Endothelial cell of umbilical vein (primary cell): ENCODE measurements at regions not wholly inside any gene's neighbourhood (a gene's known extent, or its start where the extent isn't known, plus 50 kb on each side); places are given as distances from the start of the nearest gene placed in this dataset.

Source experiments
- BruUV-seq: library from RNA; stranded (reverse); fragments of 400-500 nt; replicated peaks from 2 replicates; lab custom pipeline; 2021; lab: Mats Ljungman, UMichigan
- CTCF ChIA-PET: fragments of 300-600, 350-600 bp; sonication (Branson Sonifier 250); formaldehyde crosslinking; loops from one replicate; lab custom pipeline; 2021; ENCODE audit warnings: antibody characterized with exemption, inconsistent platforms; lab: Charles Lee
- POLR2A ChIA-PET: fragments of 300-600, 350-600 bp; sonication (Branson Sonifier 250); formaldehyde crosslinking; loops from one replicate; lab custom pipeline; 2021; ENCODE audit warnings: antibody characterized with exemption, inconsistent platforms; lab: Charles Lee
- DNase-seq: peaks from one replicate; pipeline ENCODE4 v3.0.0-alpha.2; 2011; ENCODE audit warnings: low read depth, low spot score
- FAIRE-seq: peaks from 2 replicates; lab custom pipeline; 2011; peaks lifted over from hg19 to GRCh38; lab: Jason Lieb, UNC
- H2AFZ ChIP-seq: 2 replicates; pipeline ENCODE4 v1.6.0; 2012; ENCODE audit warnings: low read depth, low read length, control low read depth, inconsistent platforms
- H3K27ac ChIP-seq: 2 replicates; pipeline ENCODE4 v1.5.1; 2011; ENCODE audit warnings: low read depth, mild to moderate bottlenecking, control low read depth, low read length, moderate library complexity; ENCODE audit not compliant: insufficient read depth
- H3K27me3 ChIP-seq, 2 experiments: 2 replicates each; pipeline versions ENCODE4 v1.6.0 to v1.6.1; 2011; ENCODE audit warnings: low read length in 2 of 2, mixed read lengths in 1 of 2; ENCODE audit not compliant: control insufficient read depth in 2 of 2, insufficient read depth in 2 of 2
- H3K36me3 ChIP-seq, 2 experiments: 2 replicates in 1 of 2; 3 replicates in 1 of 2; pipeline ENCODE4 v1.5.1; 2011; ENCODE audit warnings: low read length in 2 of 2, mild to moderate bottlenecking in 1 of 2, moderate library complexity in 1 of 2; ENCODE audit not compliant: control insufficient read depth in 2 of 2, insufficient read depth in 2 of 2; ENCODE audit errors: extremely low read depth in 1 of 2
- H3K4me1 ChIP-seq: 3 replicates; pipeline ENCODE4 v1.5.1; 2011; ENCODE audit warnings: mild to moderate bottlenecking, low read length; ENCODE audit not compliant: control insufficient read depth, insufficient read depth; ENCODE audit errors: extremely low read depth
- H3K4me2 ChIP-seq: 2 replicates; pipeline ENCODE4 v1.6.1; 2011; ENCODE audit warnings: low read length, control low read depth, mixed read lengths; ENCODE audit not compliant: insufficient read depth
- H3K4me3 ChIP-seq, 3 experiments: fragments of 200-600 bp in 1 of 3; sonication (generic), shearing (Covaris generic) in 1 of 3; replicated peaks in 1 of 3; 2 replicates each; pipeline ENCODE4 v1.5.1; 2011 to 2016; ENCODE audit warnings: control low read depth in 3 of 3, low read length in 3 of 3, mild to moderate bottlenecking in 2 of 3, inconsistent platforms in 1 of 3, low read depth in 1 of 3, moderate library complexity in 1 of 3; ENCODE audit not compliant: insufficient read depth in 1 of 3
- H3K79me2 ChIP-seq: 2 replicates; pipeline ENCODE4 v1.6.0; 2012; ENCODE audit warnings: low read length, inconsistent platforms; ENCODE audit not compliant: control insufficient read depth, insufficient read depth
- H3K9ac ChIP-seq: replicated peaks from 2 replicates; pipeline ENCODE3; 2011; ENCODE audit warnings: low read length, control low read depth; ENCODE audit not compliant: insufficient read depth; ENCODE audit errors: extremely low read depth
- H3K9me1 ChIP-seq: replicated peaks from 3 replicates; pipeline ENCODE4 v1.6.0; 2011; ENCODE audit warnings: mild to moderate bottlenecking, low read length; ENCODE audit not compliant: control insufficient read depth, insufficient read depth; ENCODE audit errors: extremely low read depth
- H3K9me3 ChIP-seq: replicated peaks from 2 replicates; pipeline ENCODE4 v1.5.1; 2012; ENCODE audit warnings: low read length, inconsistent platforms; ENCODE audit not compliant: control insufficient read depth, insufficient read depth
- H4K20me1 ChIP-seq: replicated peaks from 2 replicates; pipeline ENCODE3; 2011; ENCODE audit warnings: mild to moderate bottlenecking, low read length; ENCODE audit not compliant: control insufficient read depth, insufficient read depth; ENCODE audit errors: extremely low read depth
- CTCF ChIP-seq, 2 donors: IDR thresholded peaks; 1 replicate in 1 of 2; 2 replicates in 1 of 2; pipeline ENCODE4 v1.5.1; 2011; ENCODE audit warnings: low read length in 2 of 2, mild to moderate bottlenecking in 2 of 2, moderate library complexity in 2 of 2, control low read depth in 1 of 2, inconsistent platforms in 1 of 2, low read depth in 1 of 2; ENCODE audit not compliant: insufficient read depth in 1 of 2; ENCODE audit errors: extremely low read depth in 1 of 2
- EZH2 ChIP-seq: IDR thresholded peaks from 2 replicates; pipeline ENCODE4 v1.6.1; 2012; ENCODE audit warnings: borderline replicate concordance, low read depth, mild to moderate bottlenecking, moderate library complexity, low read length, inconsistent platforms; ENCODE audit not compliant: severe bottlenecking
- FOS ChIP-seq: IDR thresholded peaks from 2 replicates; pipeline ENCODE4 v1.6.1; 2011; ENCODE audit warnings: mild to moderate bottlenecking, low read length, moderate library complexity, borderline replicate concordance; ENCODE audit not compliant: insufficient read depth
- GATA2 ChIP-seq: IDR thresholded peaks from 2 replicates; pipeline ENCODE4 v1.7.0; 2011; ENCODE audit warnings: low read depth, mild to moderate bottlenecking, moderate library complexity, mixed read lengths, low read length; ENCODE audit not compliant: insufficient read length, insufficient read depth
- JUN ChIP-seq: IDR thresholded peaks from 2 replicates; pipeline ENCODE4 v1.6.1; 2011; ENCODE audit warnings: borderline replicate concordance, low read depth; ENCODE audit not compliant: insufficient read length, insufficient read depth
- MAX ChIP-seq: IDR thresholded peaks from 2 replicates; pipeline ENCODE4 v1.6.1; 2011; ENCODE audit not compliant: insufficient read depth, insufficient read length
- MYC ChIP-seq: IDR thresholded peaks from one replicate; pipeline ENCODE4 v1.6.1; 2011; ENCODE audit warnings: mild to moderate bottlenecking, low read depth, low read length
- POLR2A ChIP-seq: IDR thresholded peaks from 2 replicates; pipeline ENCODE4 v1.6.1; 2012; ENCODE audit warnings: low read depth, mild to moderate bottlenecking, control low read depth, low read length
- POLR2AphosphoS5 ChIP-seq: IDR thresholded peaks from 2 replicates; pipeline ENCODE4 v1.6.1; 2012; ENCODE audit warnings: low read depth, mild to moderate bottlenecking, control low read depth, low read length, moderate library complexity; ENCODE audit not compliant: insufficient read depth
- dilution Hi-C: fragments of 300-500 bp; cut with MboI; formaldehyde crosslinking; loops from one replicate; pipeline ENCODE4 v1.15.0; 2019; ENCODE audit warnings: low sequenced_read_pairs; ENCODE audit not compliant: extremely low pct_ligation_motif_present
- intact Hi-C: fragments of 100-400 bp; cut with micrococcal nuclease; formaldehyde crosslinking; loops from one replicate; pipeline ENCODE4 v1.10.0; 2022

- FAIRE-seq (no peak), DNase-seq (no peak)
- Histone ChIP-seq H2AFZ (no peak overlapping the region), H3K27ac (no peak overlapping the region), H3K4me3 (no peak overlapping the region), H3K79me2 (no peaks in the 10 kb centered on the region), H3K36me3 (no peaks in the 10 kb centered on the region), H3K9me3 (no peaks in the 10 kb centered on the region), H3K9ac (no peak overlapping the region), H3K27me3 (no peaks in the 10 kb centered on the region), H3K9me1 (no peaks in the 10 kb centered on the region), H3K4me2 (no peak overlapping the region), H4K20me1 (no peaks in the 10 kb centered on the region), H3K4me1 (no peaks in the 10 kb centered on the region)
- intact Hi-C loops = no loop called here
- TF ChIP-seq MAX = no peak
- no peak for TF ChIP-seq POLR2A
- TF ChIP-seq JUN = no peak
- no peak for TF ChIP-seq MYC
- no peak for TF ChIP-seq POLR2AphosphoS5
- TF ChIP-seq GATA2 = no peak
- no peak for TF ChIP-seq FOS
- no peak for TF ChIP-seq EZH2
- no peak for TF ChIP-seq CTCF (IDR thresholded peaks at IDR 0.05; ENCODE audit: extremely low read depth in 1 of 2, insufficient read depth in 1 of 2, low read depth in 1 of 2, low read length in 2 of 2)
- BruUV-seq = no TSS peak
- dilution Hi-C loops = no loop called here
- ChIA-PET CTCF (no interaction called here), POLR2A (no interaction called here)
These were observed 80.6 kb downstream of the VSTM2A start for GRCh38 chr7:54622696-54623309.
